ENCODE measurements at regions not wholly inside any gene's neighbourhood (a gene's known extent, or its start where the extent isn't known, plus 50 kb on each side); places are given as distances from the start of the nearest gene placed in this dataset.

DNA sequence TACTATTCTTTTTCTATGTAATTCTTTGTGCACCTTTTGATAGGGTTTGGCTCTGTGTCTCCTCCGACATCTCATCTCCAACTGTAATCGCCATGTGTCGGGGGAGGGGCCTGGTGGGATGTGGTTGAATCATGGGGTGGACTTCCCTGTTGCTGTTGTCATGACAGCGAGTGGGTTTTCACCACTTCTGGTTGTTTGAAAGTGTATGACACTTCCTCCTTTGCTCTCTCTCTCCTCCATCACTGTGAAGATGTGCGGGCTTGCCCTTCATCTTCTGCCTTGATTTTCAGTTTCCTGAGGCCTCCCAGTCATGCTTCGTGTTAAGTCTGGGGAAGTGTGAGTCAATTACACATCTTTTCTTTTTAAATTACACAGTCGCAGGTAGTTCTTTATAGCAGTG, 225.8 kb upstream of the DPPA4 start:
- H3K36me3 Mint-ChIP-seq = no peaks in the 10 kb centered on the region
- H3K9me3 Mint-ChIP-seq = peaks cover 5% of the 10 kb centered on the region
- DNase-seq (ENCODE audit: extremely low spot score, unreplicated experiment) = no peak
- H3K4me3 Mint-ChIP-seq = no peak overlapping the region
- peaks cover 4% of the 10 kb centered on the region for H3K4me1 Mint-ChIP-seq (ENCODE audit: unreplicated experiment)
- H3K27me3 Mint-ChIP-seq = no peaks in the 10 kb centered on the region
- no peak overlapping the region for H3K27ac Mint-ChIP-seq
- TF ChIP-seq CTCF (conservative IDR thresholded peaks at IDR 0.05) = no peak

- DNase-seq (ENCODE audit: extremely low spot score, unreplicated experiment) = no peak
- H3K27ac Mint-ChIP-seq = no peak overlapping the region
- peaks cover 6% of the 10 kb centered on the region for H3K4me1 Mint-ChIP-seq (ENCODE audit: unreplicated experiment)
- H3K4me3 Mint-ChIP-seq = no peak overlapping the region
- H3K27me3 Mint-ChIP-seq = no peaks in the 10 kb centered on the region
- no peaks in the 10 kb centered on the region for H3K9me3 Mint-ChIP-seq
- H3K36me3 Mint-ChIP-seq = no peaks in the 10 kb centered on the region
- TF ChIP-seq CTCF (conservative IDR thresholded peaks at IDR 0.05) = no peak
Observed at GRCh38 chr3:109569135-109569846, 231.9 kb upstream of the DPPA4 start.

- DNase-seq (ENCODE audit: extremely low spot score, unreplicated experiment) = no peak
- no peak for TF ChIP-seq CTCF (conservative IDR thresholded peaks at IDR 0.05)
- Mint-ChIP-seq H3K36me3 (no peaks in the 10 kb centered on the region), H3K4me1 (ENCODE audit: unreplicated experiment) (peaks cover 6% of the 10 kb centered on the region), H3K27me3 (no peaks in the 10 kb centered on the region), H3K4me3 (no peak overlapping the region), H3K9me3 (no peaks in the 10 kb centered on the region), H3K27ac (no peak overlapping the region)
Observed at GRCh38 chr3:109570408-109570807, 233.1 kb upstream of the DPPA4 start.

- H3K4me1 Mint-ChIP-seq (ENCODE audit: unreplicated experiment) = peaks cover 6% of the 10 kb centered on the region
- H3K27ac Mint-ChIP-seq = no peak overlapping the region
- no peak overlapping the region for H3K4me3 Mint-ChIP-seq
- TF ChIP-seq CTCF (conservative IDR thresholded peaks at IDR 0.05) = no peak
- DNase-seq (ENCODE audit: extremely low spot score, unreplicated experiment) = no peak
- H3K9me3 Mint-ChIP-seq = no peaks in the 10 kb centered on the region
- H3K36me3 Mint-ChIP-seq = no peaks in the 10 kb centered on the region
- H3K27me3 Mint-ChIP-seq = no peaks in the 10 kb centered on the region
Observed at GRCh38 chr3:109572301-109572700, 235.0 kb upstream of the DPPA4 start.

- no peak for DNase-seq (ENCODE audit: extremely low spot score, unreplicated experiment)
- no peaks in the 10 kb centered on the region for H3K9me3 Mint-ChIP-seq
- no peaks in the 10 kb centered on the region for H3K36me3 Mint-ChIP-seq
- no peak overlapping the region for H3K27ac Mint-ChIP-seq
- no peaks in the 10 kb centered on the region for H3K27me3 Mint-ChIP-seq
- H3K4me1 Mint-ChIP-seq (ENCODE audit: unreplicated experiment) = no peaks in the 10 kb centered on the region
- TF ChIP-seq CTCF (conservative IDR thresholded peaks at IDR 0.05) = no peak
- no peak overlapping the region for H3K4me3 Mint-ChIP-seq
Observed at GRCh38 chr3:109596991-109597390, 259.6 kb upstream of the DPPA4 start.
